ENCODE measurements at regions not wholly inside any gene's neighbourhood (a gene's known extent, or its start where the extent isn't known, plus 50 kb on each side); places are given as distances from the start of the nearest gene placed in this dataset.

DNA sequence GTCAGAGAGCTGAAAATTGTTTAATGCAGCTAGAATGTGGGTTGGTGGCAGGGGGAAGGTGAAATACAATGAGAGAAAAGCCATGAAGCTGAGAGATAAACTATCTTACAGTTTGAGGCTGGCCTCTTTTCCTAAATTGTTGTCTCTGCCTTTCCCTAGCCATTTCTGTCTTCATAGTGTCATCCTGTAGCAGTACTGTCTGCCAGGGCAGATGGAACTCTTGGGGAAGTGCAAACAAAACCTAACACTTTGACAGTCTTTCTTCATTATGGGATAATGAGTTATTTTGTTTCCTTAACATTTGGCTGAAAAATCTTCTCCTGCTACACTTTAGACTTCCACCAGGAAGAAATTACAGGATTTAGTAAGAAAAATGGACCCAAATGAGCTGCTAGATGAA, 197.8 kb upstream of the ARX start:
- no peak for DNase-seq

DNA sequence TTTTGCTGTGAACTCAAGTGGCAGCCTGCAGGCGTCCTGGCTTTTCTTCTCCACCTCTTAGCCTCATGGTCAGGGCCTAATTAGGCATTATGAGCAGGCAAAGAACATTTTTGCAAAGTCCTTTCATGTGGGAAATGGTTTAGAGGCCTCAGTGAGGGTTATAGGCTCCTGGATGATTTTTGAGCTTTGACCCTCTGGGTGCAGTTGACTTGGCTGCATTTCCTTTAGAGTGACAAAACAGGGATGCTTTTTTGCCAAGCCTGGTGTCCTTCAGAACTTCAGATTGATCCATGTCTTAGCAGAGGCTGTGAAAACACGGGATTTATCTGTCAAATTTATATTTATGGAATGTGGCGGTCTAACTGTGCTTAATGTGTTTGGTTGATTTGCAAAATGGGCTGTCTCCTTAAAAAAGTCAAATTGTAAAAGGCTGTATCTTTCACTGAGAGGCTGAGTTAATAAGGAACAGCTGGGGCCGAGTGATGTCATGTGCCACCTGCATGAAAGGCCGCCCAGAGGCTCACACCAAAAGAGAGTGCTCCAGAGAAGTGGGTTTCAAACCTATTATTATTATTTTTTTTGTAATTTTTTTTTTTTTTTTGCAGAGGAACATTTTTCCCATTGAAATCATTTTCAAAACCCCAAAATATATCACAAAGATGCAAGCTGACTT, 192.2 kb upstream of the ARX start:
- no peak for DNase-seq

DNA sequence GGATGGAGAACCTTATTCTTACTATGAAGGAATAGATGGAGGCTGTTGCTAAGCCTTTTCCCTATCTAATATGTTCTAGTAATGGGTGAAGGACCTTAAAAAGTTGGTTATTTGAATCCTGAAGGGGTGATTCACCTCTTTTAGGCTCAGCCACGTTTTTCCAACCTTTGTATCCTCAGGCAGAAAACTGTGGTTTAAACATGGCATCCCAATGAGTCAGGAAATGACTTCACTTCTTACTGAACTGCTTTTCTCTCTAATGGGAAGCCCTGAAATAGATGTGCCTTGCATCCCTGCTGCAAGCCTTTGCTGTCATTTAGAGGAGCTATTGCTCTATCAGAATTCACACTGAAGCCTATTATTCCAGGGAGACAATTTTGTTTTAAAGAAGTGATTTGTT, 191.0 kb upstream of the ARX start:
- no peak for DNase-seq

GRCh38 chrX:25204182-25204581, 188.4 kb upstream of the ARX start:
- DNase-seq: no peak

- no peak for DNase-seq
These were observed 187.1 kb upstream of the ARX start for GRCh38 chrX:25202827-25203226.

GRCh38 chrX:25198891-25199290, 183.1 kb upstream of the ARX start:
- no peak for DNase-seq

GRCh38 chrX:25198253-25198652, 182.5 kb upstream of the ARX start:
- no peak for DNase-seq

DNA sequence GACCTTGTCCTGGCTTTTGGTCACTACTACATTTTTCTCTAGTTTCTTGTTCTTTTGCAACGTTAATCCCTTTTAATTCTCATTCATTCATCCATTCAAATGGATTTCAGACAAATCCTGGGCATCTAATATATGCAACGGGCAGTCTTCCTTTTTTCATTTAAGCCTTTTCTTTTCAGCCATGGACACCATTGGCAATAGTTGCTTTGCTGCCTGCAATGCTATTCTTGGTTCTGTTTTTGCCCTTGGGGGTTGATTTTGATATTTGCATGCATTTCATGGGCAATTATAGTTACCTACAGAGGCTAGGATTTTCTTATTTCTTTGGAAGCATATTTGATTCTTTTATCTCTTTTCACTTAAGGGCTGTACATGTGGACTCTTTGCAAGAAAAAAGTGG, 180.5 kb upstream of the ARX start:
- no peak for DNase-seq

DNA sequence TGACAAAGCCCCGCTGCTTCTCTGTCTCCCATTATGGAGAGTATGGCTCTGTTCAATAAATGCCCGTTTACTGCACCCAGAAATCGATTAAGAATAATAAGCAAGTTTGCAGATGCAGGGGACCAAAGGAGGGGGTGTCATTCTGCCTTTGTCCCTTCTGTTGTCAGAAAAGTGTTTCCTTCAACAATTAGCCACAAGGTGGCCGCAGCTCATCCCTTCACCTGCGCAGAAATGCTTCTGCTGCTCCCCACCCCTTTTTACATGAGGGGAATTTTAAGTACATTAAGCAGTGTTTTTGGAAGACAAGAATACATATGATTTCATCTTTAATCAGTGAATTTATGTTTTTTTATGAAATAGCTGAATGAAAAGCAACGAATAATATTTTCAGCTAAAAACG, 175.6 kb upstream of the ARX start:
- DNase-seq: peak; percentile 1

DNA sequence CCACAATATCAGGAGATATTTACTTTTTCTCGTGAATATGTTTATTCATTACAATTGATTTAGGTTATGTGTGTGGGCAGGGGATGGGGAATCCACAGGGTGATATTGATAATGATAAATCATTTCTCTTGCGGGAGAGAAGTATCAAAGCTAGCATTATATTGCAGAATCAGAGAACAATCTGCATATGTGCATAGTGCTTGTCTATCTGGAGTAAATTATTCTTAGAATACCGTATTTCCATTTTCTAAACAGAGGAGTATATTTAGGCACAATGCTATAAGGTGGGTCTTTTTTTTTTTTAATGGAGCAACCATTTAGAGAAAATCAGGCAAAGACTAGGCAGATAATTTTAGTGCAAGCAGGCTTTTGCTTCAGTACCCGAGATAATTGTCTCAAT, 166.0 kb upstream of the ARX start:
- DNase-seq: no peak

- no peak for DNase-seq
These were observed 164.5 kb upstream of the ARX start for GRCh38 chrX:25180242-25180641.

GRCh38 chrX:25178555-25178954, 162.8 kb upstream of the ARX start:
- no peak for DNase-seq

DNA sequence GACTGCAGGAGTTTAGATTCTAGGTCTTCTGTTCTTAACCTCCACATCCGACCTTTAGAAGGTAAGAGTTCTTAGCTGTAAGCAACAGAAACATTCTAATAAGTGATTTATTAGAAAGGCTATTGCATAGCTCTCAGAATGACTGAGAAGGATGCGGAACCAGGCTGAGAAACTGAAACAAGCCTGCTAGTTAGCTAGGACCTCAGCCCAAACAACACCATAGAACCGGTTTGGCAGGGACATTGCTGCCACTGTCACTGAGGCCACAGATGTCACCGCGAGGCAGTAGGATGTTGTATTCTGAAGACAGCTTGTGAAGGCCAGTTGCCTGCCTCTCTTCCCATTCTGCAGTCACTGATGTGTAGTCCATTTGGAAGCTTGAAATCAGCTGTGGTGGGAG, 160.0 kb upstream of the ARX start:
- DNase-seq: no peak

DNA sequence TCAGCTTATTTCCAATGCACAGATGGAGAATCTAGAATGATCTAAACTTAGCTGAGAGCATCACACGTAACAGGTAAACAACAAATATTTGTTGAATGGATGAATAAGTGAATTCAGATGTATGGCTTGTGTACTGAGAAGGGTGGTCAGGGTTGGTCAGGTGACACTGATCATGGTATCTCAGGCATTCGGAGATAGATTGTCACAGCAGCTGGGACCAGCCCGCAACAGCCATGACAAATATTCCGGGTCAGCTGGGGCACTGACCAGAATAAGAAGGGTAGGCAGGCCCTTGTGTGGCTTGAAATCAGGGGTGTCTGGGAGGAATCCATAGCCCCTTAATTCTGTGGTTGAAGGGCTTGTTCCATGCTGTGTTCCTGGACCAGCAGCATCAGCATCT, 159.4 kb upstream of the ARX start:
- no peak for DNase-seq

DNA sequence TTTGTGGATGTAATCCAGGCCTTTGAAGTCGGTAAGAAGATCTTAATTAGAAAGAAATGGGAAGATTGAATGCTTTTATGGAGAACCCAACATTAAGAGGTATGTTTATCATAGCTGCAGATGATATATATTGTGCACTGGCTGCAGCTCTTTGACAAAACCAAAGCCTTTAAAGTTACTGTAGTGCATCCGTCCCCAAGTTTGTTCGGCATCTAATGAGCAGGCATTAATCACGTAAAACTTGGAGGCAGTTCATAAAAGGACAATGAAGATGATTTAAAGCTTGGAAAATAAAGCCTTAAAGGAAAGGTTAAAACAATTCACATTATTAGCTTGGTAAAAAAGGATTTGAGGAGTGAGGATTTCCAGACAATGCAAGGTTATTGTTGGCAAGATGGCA, 150.8 kb upstream of the ARX start:
- no peak for DNase-seq

- DNase-seq: no peak
These were observed 150.4 kb upstream of the ARX start for GRCh38 chrX:25166145-25166544.

GRCh38 chrX:25158635-25159034, 142.9 kb upstream of the ARX start:
- peak; percentile 1 for DNase-seq

DNA sequence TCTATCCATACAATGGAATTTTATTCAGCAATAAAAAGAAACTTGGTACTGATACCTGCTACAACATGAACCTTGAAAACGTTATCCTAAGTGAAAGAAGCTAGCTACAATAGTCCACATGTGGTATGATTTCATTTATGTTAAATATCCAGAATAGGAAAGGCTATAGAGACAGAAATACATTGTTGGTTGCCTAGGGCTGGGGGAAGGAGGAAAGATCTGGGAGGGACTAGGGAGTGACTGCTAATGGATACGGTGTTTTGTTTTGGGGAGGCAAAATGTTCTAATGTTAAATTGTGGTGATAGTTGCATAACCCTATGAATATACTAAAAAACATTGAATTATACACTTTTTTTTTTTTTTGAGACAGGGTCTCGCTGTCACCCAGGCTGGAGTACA, 141.1 kb upstream of the ARX start:
- DNase-seq: no peak

DNA sequence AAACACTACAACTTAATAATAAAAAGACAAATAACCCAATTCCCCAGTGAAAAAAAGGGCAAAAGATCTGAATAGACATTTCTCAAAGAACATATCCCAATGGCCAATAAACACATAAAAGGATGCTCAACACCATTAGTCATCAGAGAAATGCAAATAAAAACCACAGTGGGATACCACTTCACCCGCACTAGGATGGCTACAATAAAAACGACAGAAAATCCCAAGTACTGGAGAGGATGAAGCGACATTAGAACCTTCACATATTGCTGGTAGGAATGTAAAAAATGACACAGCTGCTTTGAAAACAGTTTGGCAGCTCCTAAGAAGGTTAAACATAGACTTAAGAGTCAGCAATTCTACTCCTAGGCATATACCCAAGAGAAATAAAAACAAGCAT, 140.6 kb upstream of the ARX start:
- DNase-seq: no peak

DNA sequence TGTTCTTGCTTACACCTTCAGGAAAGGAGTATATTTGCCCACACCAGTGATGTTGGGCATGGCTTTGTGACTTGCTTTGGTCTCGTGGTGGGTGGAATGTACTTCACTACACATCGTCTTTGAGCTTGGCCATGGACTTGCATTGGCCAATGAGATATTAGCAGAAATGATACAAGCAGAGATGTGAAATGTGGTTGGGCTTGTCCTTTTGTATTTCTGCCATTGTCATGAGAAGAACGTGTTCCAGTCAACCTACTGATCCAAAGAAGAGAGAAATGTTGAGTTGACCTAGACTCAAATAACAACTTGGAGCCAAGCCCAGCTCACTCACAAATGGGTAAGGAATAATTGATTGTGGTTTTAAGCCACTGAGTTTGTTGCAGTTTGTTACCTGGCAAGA, 138.4 kb upstream of the ARX start:
- DNase-seq: no peak

DNA sequence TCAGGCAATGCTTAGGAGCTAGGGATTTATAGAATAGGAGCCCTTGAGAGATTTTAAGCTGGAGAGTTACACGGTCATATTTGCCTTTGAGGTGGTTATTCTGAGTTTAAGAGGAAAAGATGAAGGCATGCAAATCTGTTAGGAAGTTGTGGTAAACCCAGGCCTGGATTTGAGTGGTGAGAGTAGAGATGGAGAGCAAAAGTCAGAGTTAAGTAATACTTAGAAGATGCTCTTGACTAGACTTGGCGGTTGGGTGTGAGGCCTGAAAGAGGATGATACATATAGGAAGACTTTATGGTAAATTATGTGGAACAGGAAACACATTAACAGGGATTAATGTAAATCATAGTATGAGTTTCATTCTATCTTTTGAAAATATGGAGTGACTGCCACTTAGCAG, 136.0 kb upstream of the ARX start:
- no peak for DNase-seq

- peak; percentile 62 for DNase-seq
These were observed 128.5 kb upstream of the ARX start for GRCh38 chrX:25144043-25144940.

- DNase-seq: no peak
These were observed 127.8 kb upstream of the ARX start for GRCh38 chrX:25143596-25143995.

DNA sequence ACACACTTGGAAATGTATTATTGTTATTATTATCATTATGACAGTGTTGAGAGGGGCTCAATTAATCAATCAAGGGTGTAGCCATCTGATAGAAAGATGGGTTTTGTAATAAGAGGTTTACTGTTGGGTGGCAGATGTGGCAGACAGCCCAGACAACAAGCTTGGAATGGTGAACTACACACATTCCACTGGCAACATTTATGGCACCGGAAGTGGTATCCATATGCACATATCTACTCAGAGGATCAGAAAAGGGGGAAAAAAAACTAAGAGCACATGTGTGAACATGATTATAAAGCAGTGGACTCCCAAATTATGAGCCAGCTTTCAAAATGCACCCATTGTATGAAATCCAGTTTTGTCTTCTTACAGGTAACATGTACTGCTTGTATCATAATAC, 125.9 kb upstream of the ARX start:
- DNase-seq: no peak

DNA sequence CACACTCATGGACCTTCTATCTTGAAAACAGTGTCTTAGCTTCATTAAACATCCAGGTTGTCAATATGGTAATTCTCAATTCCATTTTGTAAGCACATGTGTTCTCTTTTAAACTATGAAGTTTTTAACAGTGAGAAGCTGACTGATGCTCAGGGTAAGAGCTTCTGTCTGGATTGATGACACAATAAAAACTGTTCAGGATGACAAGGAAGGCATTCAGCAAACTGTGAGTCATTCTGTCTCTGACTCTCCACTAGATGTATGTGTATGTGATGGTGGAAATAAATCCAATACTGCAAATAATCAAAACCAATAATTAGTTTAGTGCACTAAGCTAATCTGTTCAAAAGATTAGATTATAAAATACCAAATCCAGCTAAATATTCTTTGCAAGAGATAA, 115.3 kb upstream of the ARX start:
- no peak for DNase-seq

All from hematopoietic multipotent progenitor cell treated with erythropoietin and hydrocortisone succinate and interleukin-3 and kit ligand, for 4 days (in vitro differentiated cells).